Neural progenitor cell (in vitro differentiated cells): ENCODE measurements at regions not wholly inside any gene's neighbourhood (a gene's known extent, or its start where the extent isn't known, plus 50 kb on each side); places are given as distances from the start of the nearest gene placed in this dataset.

Experiments used
- EZH2 ChIP-seq: fragments of 200-600 bp; sonication (generic); IDR thresholded peaks from 2 replicates; pipeline ENCODE4 v1.6.1; 2017; ENCODE audit warnings: antibody characterized with exemption, mild to moderate bottlenecking, moderate library complexity
- TF ChIP-seq, protein P1 (sequence below): fragments of 200-600 bp; sonication (generic); IDR thresholded peaks from 2 replicates; pipeline ENCODE4 v1.5.1; 2017; ENCODE audit warnings: antibody characterized with exemption, mild to moderate bottlenecking

GRCh38 chr5:119789406-119790117 is 160.2 kb downstream of the FAM170A start:
- TF ChIP-seq, protein P1, sequence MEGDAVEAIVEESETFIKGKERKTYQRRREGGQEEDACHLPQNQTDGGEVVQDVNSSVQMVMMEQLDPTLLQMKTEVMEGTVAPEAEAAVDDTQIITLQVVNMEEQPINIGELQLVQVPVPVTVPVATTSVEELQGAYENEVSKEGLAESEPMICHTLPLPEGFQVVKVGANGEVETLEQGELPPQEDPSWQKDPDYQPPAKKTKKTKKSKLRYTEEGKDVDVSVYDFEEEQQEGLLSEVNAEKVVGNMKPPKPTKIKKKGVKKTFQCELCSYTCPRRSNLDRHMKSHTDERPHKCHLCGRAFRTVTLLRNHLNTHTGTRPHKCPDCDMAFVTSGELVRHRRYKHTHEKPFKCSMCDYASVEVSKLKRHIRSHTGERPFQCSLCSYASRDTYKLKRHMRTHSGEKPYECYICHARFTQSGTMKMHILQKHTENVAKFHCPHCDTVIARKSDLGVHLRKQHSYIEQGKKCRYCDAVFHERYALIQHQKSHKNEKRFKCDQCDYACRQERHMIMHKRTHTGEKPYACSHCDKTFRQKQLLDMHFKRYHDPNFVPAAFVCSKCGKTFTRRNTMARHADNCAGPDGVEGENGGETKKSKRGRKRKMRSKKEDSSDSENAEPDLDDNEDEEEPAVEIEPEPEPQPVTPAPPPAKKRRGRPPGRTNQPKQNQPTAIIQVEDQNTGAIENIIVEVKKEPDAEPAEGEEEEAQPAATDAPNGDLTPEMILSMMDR = no peak
- TF ChIP-seq EZH2 = no peak
